Left forelimb (tissue), 1 donor: ENCODE measurements at regions not wholly inside any gene's neighbourhood (a gene's known extent, or its start where the extent isn't known, plus 50 kb on each side); places are given as distances from the start of the nearest gene placed in this dataset.
"Not testable (repeated sequence)": the region's sequence is repeated elsewhere in the genome, so short reads cannot be mapped to it uniquely, and the experiment has no call there.

ENCODE experiments used
- DNase-seq: peaks from one replicate; pipeline ENCODE4 v3.0.0-alpha.2; 2018; ENCODE audit warnings: low spot score

DNA sequence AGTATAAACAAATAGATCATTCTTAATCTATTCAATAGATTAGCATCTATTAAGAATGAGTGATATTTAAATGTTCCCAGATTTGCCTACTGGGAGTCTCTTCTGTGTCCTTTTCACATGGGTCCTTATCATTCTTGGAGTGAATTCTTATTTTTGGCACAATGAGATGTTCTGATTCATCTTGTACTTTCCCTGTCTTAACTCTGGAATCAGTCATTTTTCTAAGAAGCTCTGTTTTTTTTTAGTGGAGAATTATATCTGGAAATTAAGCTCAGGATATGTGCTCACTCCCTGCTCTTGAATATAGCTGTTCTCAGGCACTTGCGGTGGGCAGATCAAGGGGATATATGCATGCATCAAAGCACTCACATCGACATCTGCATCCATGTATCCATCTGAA, 625.3 kb upstream of the HS3ST1 start:
- no peak for DNase-seq

DNA sequence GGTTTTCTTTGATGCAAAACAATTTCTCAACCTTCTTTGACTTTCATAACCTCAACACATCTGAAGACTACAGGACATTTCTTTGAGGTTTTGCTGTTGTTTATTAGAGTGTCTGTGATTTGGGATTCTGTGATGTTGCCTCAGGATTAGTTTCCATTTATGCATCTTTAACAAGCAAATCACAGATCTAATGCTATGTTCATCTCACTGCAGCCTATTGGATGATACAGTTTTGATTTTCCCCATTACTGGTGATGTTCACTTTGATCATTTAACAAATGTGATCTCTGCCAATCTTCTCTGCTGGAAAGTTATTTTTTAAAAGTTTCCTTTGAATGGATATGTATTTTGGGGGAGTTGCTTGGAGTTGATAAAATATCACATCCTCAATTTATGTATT, 624.9 kb upstream of the HS3ST1 start:
- no peak for DNase-seq

- no peak for DNase-seq
Measured at GRCh38 chr4:12050357-12050756, 621.7 kb upstream of the HS3ST1 start.

DNA sequence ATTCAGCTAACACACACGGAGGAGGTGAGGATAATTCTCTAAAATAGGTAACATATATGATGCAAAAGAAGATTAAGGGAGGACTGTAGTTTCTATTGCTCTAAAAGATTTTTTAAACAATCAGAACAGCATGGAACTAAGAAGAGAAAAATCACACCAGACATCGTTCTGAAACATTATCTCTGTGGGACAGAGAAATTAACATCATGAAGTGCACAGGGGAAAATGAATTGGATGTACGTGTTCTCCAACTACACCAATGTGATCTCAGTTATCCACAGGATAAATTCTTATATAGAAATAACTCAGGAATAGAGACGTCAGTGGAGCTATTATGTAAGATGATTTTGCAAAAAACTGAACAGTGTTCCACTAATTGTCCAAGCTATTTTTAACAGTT, 614.1 kb upstream of the HS3ST1 start:
- DNase-seq = no peak

DNA sequence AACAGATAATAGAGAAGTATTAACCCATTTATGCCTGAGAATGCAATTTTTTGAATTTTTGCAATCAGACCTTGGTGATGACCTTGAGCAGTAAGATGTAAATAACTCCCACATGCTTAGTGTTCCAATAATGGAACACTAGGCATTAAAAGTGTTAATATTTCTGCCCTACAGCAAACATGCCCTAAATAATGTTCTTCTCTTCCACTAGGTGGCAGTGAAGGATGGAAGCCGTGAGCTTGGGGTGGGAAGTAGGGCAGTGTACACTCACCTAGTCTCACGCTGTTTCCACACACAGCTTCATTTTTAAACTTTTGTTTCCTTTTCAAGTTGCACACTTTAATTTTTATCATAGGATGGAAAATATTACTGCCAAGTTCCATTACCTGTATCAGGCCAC, 613.1 kb upstream of the HS3ST1 start:
- DNase-seq = no peak

GRCh38 chr4:12036450-12036849, 607.8 kb upstream of the HS3ST1 start:
- DNase-seq = no peak

GRCh38 chr4:12028258-12028657, 599.6 kb upstream of the HS3ST1 start:
- DNase-seq = no peak

- no peak for DNase-seq
Measured at GRCh38 chr4:12022409-12022808, 593.7 kb upstream of the HS3ST1 start.

GRCh38 chr4:12016729-12017128, 588.0 kb upstream of the HS3ST1 start:
- no peak for DNase-seq

DNA sequence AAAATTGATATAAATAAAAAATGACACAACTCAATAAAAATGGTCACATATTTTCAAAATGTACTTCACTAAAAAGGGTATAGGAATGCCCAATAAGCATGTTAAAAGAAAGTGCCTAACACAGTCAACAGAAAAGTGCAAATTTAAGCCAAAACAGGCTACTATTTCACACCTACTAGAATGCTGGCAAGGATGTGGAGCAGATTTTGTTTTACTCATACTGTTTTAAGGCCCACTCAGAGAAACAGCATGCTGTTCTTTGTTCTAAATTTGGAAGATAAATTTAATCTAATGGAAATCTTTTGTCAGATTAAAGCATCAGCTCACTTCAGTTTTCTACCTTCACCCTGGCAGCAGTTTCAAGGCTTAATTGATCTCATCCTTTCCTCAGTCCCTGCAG, 576.8 kb upstream of the HS3ST1 start:
- DNase-seq = no peak

GRCh38 chr4:11996581-11996980, 567.9 kb upstream of the HS3ST1 start:
- not testable (repeated sequence) for DNase-seq

DNA sequence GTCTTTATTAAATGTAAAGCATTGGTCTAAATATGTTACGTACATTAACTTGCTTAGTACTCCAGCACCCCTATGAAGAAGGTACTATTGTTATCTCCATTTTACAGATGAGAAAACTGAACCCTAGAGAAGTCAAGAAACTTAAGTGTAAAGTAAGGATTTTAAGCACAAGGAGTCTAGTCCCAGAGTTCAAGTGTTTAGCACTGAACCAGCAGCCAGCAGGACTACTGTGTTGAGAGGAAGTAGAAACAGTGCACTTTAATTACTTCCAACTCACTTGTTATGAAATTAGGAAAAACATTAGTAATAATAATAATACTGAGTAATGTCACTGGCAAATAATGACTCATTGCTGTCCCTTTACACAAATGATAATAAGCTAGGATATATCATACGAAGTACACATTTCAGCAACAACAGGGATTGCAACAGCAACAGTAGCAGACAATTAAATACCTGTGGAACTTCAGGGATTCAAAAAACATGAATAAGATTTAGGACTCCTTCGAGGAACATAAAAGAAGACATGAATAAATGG, 548.1 kb upstream of the HS3ST1 start:
- DNase-seq = no peak

DNA sequence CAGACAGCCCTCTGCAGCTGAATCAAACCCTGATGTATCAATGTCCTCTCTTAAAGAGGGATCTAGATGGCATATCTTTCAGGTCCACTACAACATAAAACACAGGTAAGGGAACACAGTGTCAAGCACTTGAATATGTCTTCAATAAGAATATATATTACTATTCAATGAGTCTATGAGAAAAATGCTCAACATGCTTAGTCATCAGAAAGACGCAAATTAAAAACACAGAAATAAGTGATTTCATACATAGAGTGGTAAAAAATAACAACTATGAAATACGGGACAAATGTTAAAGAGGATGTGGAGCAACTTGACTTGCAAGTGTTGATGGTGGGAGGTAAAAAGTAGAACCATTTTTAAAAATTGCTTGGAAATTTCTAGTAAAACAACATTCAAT, 544.6 kb upstream of the HS3ST1 start:
- DNase-seq = no peak

GRCh38 chr4:11970754-11971153, 542.1 kb upstream of the HS3ST1 start:
- DNase-seq = no peak

DNA sequence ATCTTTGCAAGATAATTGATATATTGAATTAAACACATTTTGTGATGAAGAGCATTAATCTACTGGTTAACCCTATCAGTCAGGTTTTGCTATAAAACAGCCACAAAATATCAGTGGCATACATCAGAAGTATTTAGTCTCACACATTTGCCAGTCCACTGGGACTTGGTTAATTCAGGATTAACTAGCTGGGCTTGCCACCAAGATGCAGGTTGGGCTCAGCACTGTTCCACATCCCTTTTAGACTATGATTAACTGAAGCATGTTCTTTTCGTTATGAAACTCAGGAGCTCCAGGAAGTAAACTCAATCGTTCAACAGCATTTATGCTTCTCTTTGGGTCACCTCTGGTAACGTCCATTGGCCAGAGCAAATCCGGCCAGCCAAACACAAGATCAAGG, 538.1 kb upstream of the HS3ST1 start:
- DNase-seq = no peak

DNA sequence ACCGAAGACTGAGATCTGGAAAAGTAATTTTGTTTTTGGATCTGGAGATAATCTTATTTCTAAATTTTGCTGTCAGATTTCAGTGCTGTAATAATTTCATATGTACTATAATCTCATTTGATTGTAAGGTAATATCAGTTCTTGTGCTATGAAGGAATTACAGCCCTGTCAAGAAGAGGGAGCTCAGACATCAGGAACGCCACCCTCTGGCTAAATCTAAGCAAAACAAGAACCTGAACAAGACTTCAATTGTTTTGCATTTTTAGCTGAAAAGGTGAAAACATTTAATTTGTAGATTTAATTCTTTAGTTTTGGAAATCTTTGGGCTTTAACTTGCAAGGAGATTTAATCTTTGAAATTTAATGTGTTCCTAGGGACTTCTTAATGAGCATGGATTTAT, 525.4 kb upstream of the HS3ST1 start:
- no peak for DNase-seq

DNA sequence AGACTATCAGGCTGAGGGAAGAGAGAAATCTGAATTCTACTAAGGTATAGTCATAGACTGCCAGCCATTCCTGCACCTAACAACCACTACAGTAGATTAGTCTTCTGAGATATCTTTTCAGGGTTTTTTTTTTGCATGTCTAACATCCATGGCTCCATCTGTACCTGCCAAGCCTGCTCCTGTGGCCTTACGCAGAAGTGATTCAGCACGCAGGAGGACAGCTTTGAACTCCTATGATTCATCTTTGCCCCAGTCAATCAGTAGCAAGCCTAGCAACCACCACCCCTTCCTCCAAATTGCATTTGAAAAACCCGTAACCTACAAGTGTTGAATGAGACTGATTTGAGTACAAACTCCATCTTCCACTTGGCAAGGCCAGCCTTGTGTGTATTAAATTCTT, 520.7 kb upstream of the HS3ST1 start:
- DNase-seq = no peak

DNA sequence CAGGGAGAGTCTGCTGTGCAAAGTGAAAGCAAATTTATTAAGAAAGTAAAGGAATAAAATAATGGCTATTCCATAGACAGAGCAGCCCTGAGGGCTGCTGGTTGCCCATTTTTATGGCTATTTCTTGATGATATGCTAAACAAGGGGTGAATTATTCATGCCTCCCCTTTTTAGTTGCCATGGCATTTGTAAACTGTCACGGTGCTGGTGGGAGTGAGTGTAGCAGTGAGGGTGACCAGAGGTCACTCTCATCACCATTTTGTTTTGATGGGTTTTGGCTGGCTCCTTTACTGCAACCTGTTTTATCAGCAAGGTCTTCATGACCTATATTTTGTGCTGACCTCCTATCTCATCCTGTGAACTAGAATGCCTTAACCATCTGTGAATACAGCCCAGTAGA, 518.9 kb upstream of the HS3ST1 start:
- DNase-seq = not testable (repeated sequence)

- no peak for DNase-seq
Measured at GRCh38 chr4:11937941-11938340, 509.2 kb upstream of the HS3ST1 start.

GRCh38 chr4:11931266-11931820, 502.6 kb upstream of the HS3ST1 start:
- DNase-seq = no peak

DNA sequence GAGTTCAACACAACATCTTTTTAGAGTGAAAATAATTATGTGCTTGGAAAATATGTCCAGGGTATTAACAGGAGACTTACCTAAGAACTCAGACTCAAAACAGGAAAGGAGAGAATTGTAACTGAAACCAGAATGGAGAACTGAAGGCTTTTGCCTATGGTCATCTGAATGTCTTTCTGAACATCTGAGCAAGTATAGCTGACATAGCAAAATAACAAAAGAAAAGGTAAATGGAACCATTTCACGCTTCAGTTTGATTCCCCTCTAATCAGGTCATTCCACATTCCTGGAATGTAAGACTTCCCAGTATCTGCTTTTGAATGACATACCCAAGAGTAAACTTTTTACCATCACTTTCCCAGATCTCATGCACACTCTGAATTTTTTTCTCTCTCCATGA, 500.4 kb upstream of the HS3ST1 start:
- DNase-seq = no peak

DNA sequence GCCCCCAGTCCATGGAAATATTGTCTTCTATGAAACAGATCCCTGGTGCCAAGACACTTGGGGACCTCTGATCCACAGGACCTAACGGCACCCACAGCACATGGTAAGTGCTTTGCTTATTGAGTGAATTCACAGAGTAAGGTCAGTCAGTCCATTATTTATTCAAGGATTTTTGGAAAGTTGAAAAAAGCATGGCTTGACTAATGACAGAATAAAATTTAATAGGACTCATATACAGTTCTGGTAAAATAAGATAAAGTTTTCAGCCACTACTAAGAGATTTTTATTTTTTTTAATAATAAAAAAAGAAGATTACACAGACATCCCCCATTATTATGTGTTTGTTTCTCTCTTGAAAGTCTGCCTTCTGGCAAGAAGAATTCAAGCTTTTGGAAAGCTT, 490.6 kb upstream of the HS3ST1 start:
- DNase-seq = no peak

DNA sequence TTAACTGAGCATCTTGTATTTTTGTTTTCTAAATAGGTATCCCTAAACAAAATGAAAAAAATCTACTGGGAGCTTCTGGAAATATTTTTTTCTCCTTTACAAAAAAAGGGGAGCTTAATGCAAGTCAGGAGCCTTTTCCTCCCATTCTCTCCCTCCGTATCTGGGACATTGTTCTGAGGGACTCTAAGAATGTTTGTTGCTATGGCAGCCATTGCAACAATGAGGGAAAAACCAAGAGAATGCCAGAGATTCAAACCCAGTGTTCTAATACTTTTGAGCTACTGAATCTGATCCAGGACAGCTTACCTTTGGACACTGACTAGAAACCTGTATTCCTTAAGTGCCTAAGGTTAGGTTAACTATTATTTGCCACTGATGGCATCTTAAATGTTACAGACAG, 485.7 kb upstream of the HS3ST1 start:
- DNase-seq = no peak

DNA sequence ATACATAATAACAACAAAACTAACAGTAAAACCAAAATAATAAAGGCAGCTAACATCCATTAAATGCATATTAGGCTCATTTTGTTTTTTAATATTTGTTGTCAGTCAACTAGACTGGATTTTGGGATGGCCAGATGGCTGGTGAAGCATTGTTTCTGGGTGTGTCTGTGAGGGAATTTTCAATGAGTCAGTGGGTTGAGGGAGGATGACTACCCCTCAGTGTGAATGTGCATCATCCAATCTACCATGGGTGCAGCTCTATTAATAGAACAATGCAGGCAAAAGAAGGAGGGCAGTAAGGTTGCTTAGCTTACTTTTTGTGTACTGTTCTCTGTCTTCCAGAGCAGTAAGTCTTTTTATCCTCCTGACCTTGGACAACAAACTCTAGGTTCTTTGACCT, 484.2 kb upstream of the HS3ST1 start:
- no peak for DNase-seq

DNA sequence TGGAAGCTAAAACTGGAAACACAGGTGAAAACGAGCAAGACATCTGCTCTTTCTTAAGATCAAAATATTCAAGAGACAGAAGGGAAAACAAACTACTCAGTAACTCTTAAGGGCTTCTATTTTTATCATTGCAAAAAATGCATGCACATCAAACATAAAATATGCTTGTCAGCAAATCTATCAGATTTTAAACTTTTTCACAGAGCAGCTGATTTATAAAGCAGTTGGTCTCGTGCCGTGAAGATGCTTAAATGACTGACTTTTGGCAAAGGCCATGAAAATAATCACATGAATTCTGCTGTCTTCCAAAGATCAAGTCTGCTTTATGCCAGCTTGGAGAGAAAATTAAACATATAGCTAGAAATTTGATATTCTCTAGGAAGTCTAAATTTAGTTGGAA, 482.1 kb upstream of the HS3ST1 start:
- DNase-seq = no peak
